ENCODE measurements at regions not wholly inside any gene's neighbourhood (a gene's known extent, or its start where the extent isn't known, plus 50 kb on each side); places are given as distances from the start of the nearest gene placed in this dataset.
"Not testable (repeated sequence)": the region's sequence is repeated elsewhere in the genome, so short reads cannot be mapped to it uniquely, and the experiment has no call there.

GRCh38 chr21:5128261-5128660 is 5393.1 kb upstream of the TPTE start:
- DNase-seq = peak; percentile 86 to 93 (median 92)

DNA sequence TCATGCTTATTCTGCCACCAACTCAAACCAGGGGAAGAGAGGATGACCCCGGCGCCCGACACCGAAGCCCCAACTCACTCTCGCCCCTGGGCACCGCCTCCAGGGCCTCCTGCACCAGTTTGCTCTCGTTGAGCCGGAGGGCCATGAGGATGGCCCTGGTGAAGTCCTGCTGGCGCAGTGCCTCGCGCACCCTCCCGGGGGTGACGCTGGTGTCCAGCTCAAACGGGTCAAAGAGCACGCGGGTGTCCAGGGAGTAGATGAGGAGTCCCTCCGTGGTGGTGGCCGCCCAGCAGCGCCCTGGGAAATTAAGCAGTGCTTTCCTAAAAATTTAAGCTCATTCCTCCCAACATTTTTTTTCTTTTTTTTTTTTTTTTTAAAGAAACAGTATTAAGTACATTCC is 5387.6 kb upstream of the TPTE start:
- not testable (repeated sequence) for DNase-seq

- DNase-seq = not testable (repeated sequence)
Measured at GRCh38 chr21:5136406-5136805, 5385.0 kb upstream of the TPTE start.

- not testable (repeated sequence) for DNase-seq
Measured at GRCh38 chr21:5137006-5137405, 5384.4 kb upstream of the TPTE start.

- not testable (repeated sequence) for DNase-seq
Measured at GRCh38 chr21:5138687-5139086, 5382.7 kb upstream of the TPTE start.

- DNase-seq = not testable (repeated sequence)
Measured at GRCh38 chr21:5139528-5139927, 5381.9 kb upstream of the TPTE start.

- not testable (repeated sequence) for DNase-seq
Measured at GRCh38 chr21:5143011-5143410, 5378.4 kb upstream of the TPTE start.

GRCh38 chr21:5144731-5145130 is 5376.7 kb upstream of the TPTE start:
- DNase-seq = not testable (repeated sequence)

DNA sequence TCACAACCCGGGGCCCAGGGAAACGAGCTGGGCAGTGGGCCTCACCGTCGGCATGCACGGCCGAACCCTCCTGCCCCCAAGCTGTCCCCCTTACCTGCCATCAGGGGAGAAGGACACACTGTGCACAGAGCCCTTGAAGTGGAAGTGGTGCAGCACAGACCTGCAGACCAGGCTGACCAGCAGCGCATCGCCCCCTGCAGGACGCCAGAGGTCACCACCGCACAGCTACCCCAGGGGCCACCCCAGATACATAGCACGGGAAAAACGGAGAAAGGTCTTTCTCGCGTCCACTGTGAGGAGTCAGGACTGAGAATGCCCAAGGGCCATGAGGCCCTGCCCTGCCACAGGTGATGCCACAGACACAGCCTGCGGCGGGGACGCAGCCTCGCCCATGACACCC is 5373.7 kb upstream of the TPTE start:
- not testable (repeated sequence) for DNase-seq

- DNase-seq = not testable (repeated sequence)
Measured at GRCh38 chr21:5149222-5149621, 5372.2 kb upstream of the TPTE start.

- DNase-seq = not testable (repeated sequence)
Measured at GRCh38 chr21:5153842-5154640, 5367.3 kb upstream of the TPTE start.

- DNase-seq = peak; percentile 71 to 88 (median 87)
Measured at GRCh38 chr21:5154641-5154982, 5366.8 kb upstream of the TPTE start.

GRCh38 chr21:5162693-5163574 is 5358.4 kb upstream of the TPTE start:
- not testable (repeated sequence) for DNase-seq

DNA sequence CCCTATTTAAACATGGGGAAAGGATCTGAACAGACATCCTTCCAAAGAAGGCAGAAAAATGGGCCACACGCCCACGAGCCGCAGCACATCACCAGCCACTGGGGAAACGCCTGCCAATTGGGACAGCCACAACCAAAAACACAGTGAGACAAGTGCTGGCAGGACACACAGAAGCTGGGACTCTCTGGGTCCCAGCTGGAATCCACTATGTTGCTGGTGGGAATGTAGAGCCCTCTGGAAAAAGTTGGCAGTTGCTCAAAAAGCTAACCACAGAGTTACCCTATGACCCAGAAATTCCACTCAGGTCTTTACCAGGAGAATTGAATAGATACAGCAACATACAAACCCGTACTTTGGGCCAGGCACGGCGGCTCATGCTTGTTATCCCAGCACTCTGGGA is 5355.6 kb upstream of the TPTE start:
- not testable (repeated sequence) for DNase-seq
